ENCODE measurements at regions not wholly inside any gene's neighbourhood (a gene's known extent, or its start where the extent isn't known, plus 50 kb on each side); places are given as distances from the start of the nearest gene placed in this dataset.

DNA sequence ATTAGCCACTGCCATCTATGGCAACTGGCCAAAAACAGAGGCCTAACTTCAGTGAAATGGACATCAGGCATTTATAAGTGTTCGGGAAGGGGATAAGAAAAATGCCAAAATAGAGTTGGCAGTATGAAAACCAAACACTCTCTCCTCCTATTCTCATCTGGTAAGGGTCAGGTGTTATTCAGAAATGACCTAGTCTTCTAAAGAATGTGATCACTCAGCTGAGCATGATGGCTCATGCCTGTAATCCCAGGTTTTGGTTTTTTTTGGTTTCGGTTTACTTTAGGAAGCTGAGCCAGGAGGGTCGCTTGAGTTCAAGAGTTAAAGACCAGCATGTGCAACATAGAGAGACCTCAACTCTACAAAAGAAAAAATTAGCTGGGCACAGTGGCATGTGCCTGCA lies 170.3 kb downstream of the GRIN2B start:
- no peak for ATAC-seq
- Mint-ChIP-seq H3K27ac (no peak overlapping the region), H3K36me3 (no peaks in the 10 kb centered on the region), H3K9me3 (peaks cover 0 to 4% of the 10 kb centered on the region in 2 donors), H3K27me3 (ENCODE audit: low read depth in 2 of 2) (peaks cover 0 to 9% of the 10 kb centered on the region in 2 donors), H3K4me1 (no peaks in the 10 kb centered on the region), H3K4me3 (no peak overlapping the region)
- 74% methylated on average over 3 of the region's 3 CpGs for WGBS (ENCODE audit: insufficient coverage)
- H3K4me3 ChIP-seq (ENCODE audit: low read length), result no peak overlapping the region
- H3K36me3 ChIP-seq (ENCODE audit: control insufficient read depth, insufficient read depth, low read length), result no peaks in the 10 kb centered on the region
- H3K9me3 ChIP-seq (ENCODE audit: control insufficient read depth, insufficient read depth, low read length), result no peaks in the 10 kb centered on the region
- H3K27ac ChIP-seq (ENCODE audit: low read length), result no peak overlapping the region
- no peaks in the 10 kb centered on the region for H3K4me1 ChIP-seq (ENCODE audit: control insufficient read depth, insufficient read depth, low read length)
- intact Hi-C loops (cut with micrococcal nuclease), result no loop called here
- no peaks in the 10 kb centered on the region for H3K27me3 ChIP-seq (ENCODE audit: control insufficient read depth, insufficient read depth, low read length)
- TF ChIP-seq, protein P1, sequence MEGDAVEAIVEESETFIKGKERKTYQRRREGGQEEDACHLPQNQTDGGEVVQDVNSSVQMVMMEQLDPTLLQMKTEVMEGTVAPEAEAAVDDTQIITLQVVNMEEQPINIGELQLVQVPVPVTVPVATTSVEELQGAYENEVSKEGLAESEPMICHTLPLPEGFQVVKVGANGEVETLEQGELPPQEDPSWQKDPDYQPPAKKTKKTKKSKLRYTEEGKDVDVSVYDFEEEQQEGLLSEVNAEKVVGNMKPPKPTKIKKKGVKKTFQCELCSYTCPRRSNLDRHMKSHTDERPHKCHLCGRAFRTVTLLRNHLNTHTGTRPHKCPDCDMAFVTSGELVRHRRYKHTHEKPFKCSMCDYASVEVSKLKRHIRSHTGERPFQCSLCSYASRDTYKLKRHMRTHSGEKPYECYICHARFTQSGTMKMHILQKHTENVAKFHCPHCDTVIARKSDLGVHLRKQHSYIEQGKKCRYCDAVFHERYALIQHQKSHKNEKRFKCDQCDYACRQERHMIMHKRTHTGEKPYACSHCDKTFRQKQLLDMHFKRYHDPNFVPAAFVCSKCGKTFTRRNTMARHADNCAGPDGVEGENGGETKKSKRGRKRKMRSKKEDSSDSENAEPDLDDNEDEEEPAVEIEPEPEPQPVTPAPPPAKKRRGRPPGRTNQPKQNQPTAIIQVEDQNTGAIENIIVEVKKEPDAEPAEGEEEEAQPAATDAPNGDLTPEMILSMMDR (IDR thresholded peaks at IDR 0.05), result no peak
- DNase-seq, result no peak

DNA sequence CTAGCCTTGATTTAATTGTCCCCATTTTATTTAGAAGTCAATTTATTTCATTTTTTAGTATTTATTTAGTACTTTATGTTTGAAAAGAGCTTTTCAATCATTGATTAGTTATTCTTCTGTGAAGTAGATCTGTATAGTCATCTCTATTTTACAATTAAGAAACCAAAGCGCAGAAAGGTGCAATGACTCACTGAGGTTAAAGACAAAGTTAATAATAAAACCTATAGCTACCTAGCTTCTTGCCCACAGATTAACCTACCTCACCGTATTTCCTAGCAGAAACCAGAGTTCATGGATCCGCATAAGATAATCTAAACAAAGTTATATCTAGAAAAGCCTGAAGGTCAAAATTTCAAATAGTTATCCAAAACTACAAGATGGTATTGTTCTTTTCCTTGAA lies 176.4 kb downstream of the GRIN2B start:
- WGBS (ENCODE audit: insufficient coverage), result 50% methylated on average over 2 of the region's 3 CpGs
- peaks cover 0 to 4% of the 10 kb centered on the region in 2 donors for H3K9me3 Mint-ChIP-seq
- TF ChIP-seq, protein P1 (IDR thresholded peaks at IDR 0.05), result no peak
- intact Hi-C loops (cut with micrococcal nuclease), result no loop called here
- no peak overlapping the region for H3K27ac Mint-ChIP-seq
- H3K27me3 Mint-ChIP-seq (ENCODE audit: low read depth in 2 of 2), result peaks cover 0 to 9% of the 10 kb centered on the region in 2 donors
- no peak for ATAC-seq
- no peaks in the 10 kb centered on the region for H3K36me3 Mint-ChIP-seq
- Histone ChIP-seq H3K36me3 (ENCODE audit: control insufficient read depth, insufficient read depth, low read length) (no peaks in the 10 kb centered on the region), H3K27me3 (ENCODE audit: control insufficient read depth, insufficient read depth, low read length) (no peaks in the 10 kb centered on the region), H3K9me3 (ENCODE audit: control insufficient read depth, insufficient read depth, low read length) (no peaks in the 10 kb centered on the region), H3K4me1 (ENCODE audit: control insufficient read depth, insufficient read depth, low read length) (no peaks in the 10 kb centered on the region), H3K4me3 (ENCODE audit: low read length) (no peak overlapping the region), H3K27ac (ENCODE audit: low read length) (no peak overlapping the region)
- no peak overlapping the region for H3K4me3 Mint-ChIP-seq
- no peak for DNase-seq
- H3K4me1 Mint-ChIP-seq, result no peaks in the 10 kb centered on the region

DNA sequence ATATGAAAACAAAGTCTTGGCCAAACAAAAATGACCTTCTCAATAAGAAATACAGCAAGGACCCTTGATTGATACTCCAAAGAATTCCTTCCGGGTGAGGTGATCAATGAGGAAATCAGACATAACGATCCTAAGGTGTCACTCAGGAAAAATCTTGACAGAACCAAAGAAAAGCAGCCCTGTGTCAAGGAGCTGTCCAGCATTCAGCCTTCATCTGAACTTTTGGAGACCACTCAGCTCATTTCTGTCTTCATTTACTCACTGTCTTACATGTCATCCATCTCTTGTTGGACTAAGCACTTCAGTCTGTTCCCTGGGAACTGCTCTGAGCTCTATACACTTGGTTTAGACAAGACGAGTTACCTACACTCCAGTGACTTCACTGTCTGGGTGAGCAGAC lies 179.9 kb downstream of the GRIN2B start:
- Histone ChIP-seq H3K4me1 (ENCODE audit: control insufficient read depth, insufficient read depth, low read length) (no peaks in the 10 kb centered on the region), H3K4me3 (ENCODE audit: low read length) (no peak overlapping the region), H3K36me3 (ENCODE audit: control insufficient read depth, insufficient read depth, low read length) (no peaks in the 10 kb centered on the region), H3K27me3 (ENCODE audit: control insufficient read depth, insufficient read depth, low read length) (no peaks in the 10 kb centered on the region), H3K27ac (ENCODE audit: low read length) (no peak overlapping the region), H3K9me3 (ENCODE audit: control insufficient read depth, insufficient read depth, low read length) (no peaks in the 10 kb centered on the region)
- Mint-ChIP-seq H3K36me3 (no peaks in the 10 kb centered on the region), H3K9me3 (peaks cover 0 to 1% of the 10 kb centered on the region in 2 donors), H3K4me1 (no peaks in the 10 kb centered on the region), H3K4me3 (no peak overlapping the region), H3K27me3 (ENCODE audit: low read depth in 2 of 2) (no peaks in the 10 kb centered on the region), H3K27ac (no peak overlapping the region)
- DNase-seq, result no peak
- WGBS (ENCODE audit: insufficient coverage), result 81% methylated on average over 3 of the region's 3 CpGs
- TF ChIP-seq, protein P1 (IDR thresholded peaks at IDR 0.05), result no peak
- ATAC-seq, result no peak
- intact Hi-C loops (cut with micrococcal nuclease), result no loop called here

DNA sequence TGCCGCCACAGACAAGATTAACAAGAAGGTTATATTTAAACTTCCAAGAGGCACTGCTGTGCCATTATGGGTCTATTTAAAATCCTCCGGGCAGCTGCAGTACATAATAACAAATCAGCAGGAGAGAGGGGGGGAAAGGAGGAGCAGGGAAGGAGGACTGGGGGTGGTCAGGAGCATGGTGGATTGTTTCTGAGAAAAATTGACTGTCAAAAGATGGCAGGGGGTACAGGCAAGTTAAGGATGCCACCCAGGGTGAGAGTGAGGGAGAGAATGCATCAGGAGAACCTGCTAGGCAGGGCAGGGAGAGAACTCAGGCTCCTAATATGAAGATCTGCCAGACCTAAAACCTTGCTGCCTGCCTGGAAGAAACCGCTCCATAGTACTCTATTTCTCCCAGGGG lies 181.8 kb downstream of the GRIN2B start:
- Histone ChIP-seq H3K4me1 (ENCODE audit: control insufficient read depth, insufficient read depth, low read length) (no peaks in the 10 kb centered on the region), H3K27ac (ENCODE audit: low read length) (no peak overlapping the region), H3K9me3 (ENCODE audit: control insufficient read depth, insufficient read depth, low read length) (no peaks in the 10 kb centered on the region), H3K27me3 (ENCODE audit: control insufficient read depth, insufficient read depth, low read length) (no peaks in the 10 kb centered on the region), H3K36me3 (ENCODE audit: control insufficient read depth, insufficient read depth, low read length) (no peaks in the 10 kb centered on the region), H3K4me3 (ENCODE audit: low read length) (no peak overlapping the region)
- 41% methylated on average over 3 of the region's 3 CpGs for WGBS (ENCODE audit: insufficient coverage)
- ATAC-seq (no peak), DNase-seq (no peak)
- TF ChIP-seq, protein P1 (IDR thresholded peaks at IDR 0.05), result no peak
- no peak overlapping the region for H3K27ac Mint-ChIP-seq
- intact Hi-C loops (cut with micrococcal nuclease), result no loop called here
- no peaks in the 10 kb centered on the region for H3K36me3 Mint-ChIP-seq
- peaks cover 0 to 2% of the 10 kb centered on the region in 2 donors for H3K9me3 Mint-ChIP-seq
- no peaks in the 10 kb centered on the region for H3K27me3 Mint-ChIP-seq (ENCODE audit: low read depth in 2 of 2)
- H3K4me1 Mint-ChIP-seq, result no peaks in the 10 kb centered on the region
- no peak overlapping the region for H3K4me3 Mint-ChIP-seq
